ENCODE measurements at regions not wholly inside any gene's neighbourhood (a gene's known extent, or its start where the extent isn't known, plus 50 kb on each side); places are given as distances from the start of the nearest gene placed in this dataset.

GRCh38 chr13:79810018-79810417, 329.1 kb downstream of the NDFIP2 start:
- CTCF ChIA-PET = no interaction called here
- no peak overlapping the region for H3K4me3 Mint-ChIP-seq

GRCh38 chr13:79808475-79808874, 327.5 kb downstream of the NDFIP2 start:
- ATAC-seq (no peak), DNase-seq (no peak)
- CTCF ChIA-PET = no interaction called here
- Mint-ChIP-seq H3K27me3 (ENCODE audit: low read depth) (no peaks in the 10 kb centered on the region), H3K9me3 (ENCODE audit: insufficient read depth) (no peaks in the 10 kb centered on the region), H3K4me1 (ENCODE audit: low read depth) (no peaks in the 10 kb centered on the region), H3K36me3 (ENCODE audit: low read depth) (no peaks in the 10 kb centered on the region), H3K27ac (no peak overlapping the region), H3K4me3 (no peak overlapping the region)
- POLR2A ChIA-PET = no interaction called here

More at GRCh38 chr13:79810018-79810417, 329.1 kb downstream of the NDFIP2 start:
- DNase-seq (no peak), ATAC-seq (no peak)
- Mint-ChIP-seq H3K36me3 (ENCODE audit: low read depth) (no peaks in the 10 kb centered on the region), H3K4me1 (ENCODE audit: low read depth) (no peaks in the 10 kb centered on the region), H3K27me3 (ENCODE audit: low read depth) (no peaks in the 10 kb centered on the region), H3K9me3 (ENCODE audit: insufficient read depth) (no peaks in the 10 kb centered on the region), H3K27ac (no peak overlapping the region)
- POLR2A ChIA-PET = no interaction called here

- ATAC-seq (no peak), DNase-seq (no peak)
- ChIA-PET POLR2A (no interaction called here), CTCF (no interaction called here)
- H3K4me3 Mint-ChIP-seq = no peak overlapping the region
- H3K36me3 Mint-ChIP-seq (ENCODE audit: low read depth) = no peaks in the 10 kb centered on the region
- H3K4me1 Mint-ChIP-seq (ENCODE audit: low read depth) = no peaks in the 10 kb centered on the region
- no peaks in the 10 kb centered on the region for H3K27me3 Mint-ChIP-seq (ENCODE audit: low read depth)
- H3K27ac Mint-ChIP-seq = no peak overlapping the region
- H3K9me3 Mint-ChIP-seq (ENCODE audit: insufficient read depth) = no peaks in the 10 kb centered on the region
Measured at GRCh38 chr13:79807554-79807953, 326.6 kb downstream of the NDFIP2 start.

- no peak overlapping the region for H3K4me3 Mint-ChIP-seq
- H3K27me3 Mint-ChIP-seq (ENCODE audit: low read depth) = no peaks in the 10 kb centered on the region
- H3K27ac Mint-ChIP-seq = no peak overlapping the region
- no peaks in the 10 kb centered on the region for H3K36me3 Mint-ChIP-seq (ENCODE audit: low read depth)
- ATAC-seq (no peak), DNase-seq (no peak)
- ChIA-PET POLR2A (no interaction called here), CTCF (no interaction called here)
- no peaks in the 10 kb centered on the region for H3K4me1 Mint-ChIP-seq (ENCODE audit: low read depth)
- H3K9me3 Mint-ChIP-seq (ENCODE audit: insufficient read depth) = no peaks in the 10 kb centered on the region
Measured at GRCh38 chr13:79806821-79807220, 325.9 kb downstream of the NDFIP2 start.

- H3K27ac Mint-ChIP-seq = no peak overlapping the region
- H3K4me1 Mint-ChIP-seq (ENCODE audit: low read depth) = no peaks in the 10 kb centered on the region
- no peak for ATAC-seq
- no peak for DNase-seq
- CTCF ChIA-PET = no interaction called here
- no peak overlapping the region for H3K4me3 Mint-ChIP-seq
- no peaks in the 10 kb centered on the region for H3K9me3 Mint-ChIP-seq (ENCODE audit: insufficient read depth)
- POLR2A ChIA-PET = no interaction called here
- no peaks in the 10 kb centered on the region for H3K36me3 Mint-ChIP-seq (ENCODE audit: low read depth)
- H3K27me3 Mint-ChIP-seq (ENCODE audit: low read depth) = no peaks in the 10 kb centered on the region
Measured at GRCh38 chr13:79805317-79805716, 324.4 kb downstream of the NDFIP2 start.

- Mint-ChIP-seq H3K27ac (no peak overlapping the region), H3K36me3 (ENCODE audit: low read depth) (no peaks in the 10 kb centered on the region), H3K27me3 (ENCODE audit: low read depth) (no peaks in the 10 kb centered on the region), H3K9me3 (ENCODE audit: insufficient read depth) (no peaks in the 10 kb centered on the region), H3K4me3 (no peak overlapping the region), H3K4me1 (ENCODE audit: low read depth) (no peaks in the 10 kb centered on the region)
- DNase-seq (no peak), ATAC-seq (no peak)
- ChIA-PET CTCF (no interaction called here), POLR2A (no interaction called here)
Measured at GRCh38 chr13:79803989-79804388, 323.0 kb downstream of the NDFIP2 start.

GRCh38 chr13:79803296-79803695, 322.3 kb downstream of the NDFIP2 start:
- Mint-ChIP-seq H3K27me3 (ENCODE audit: low read depth) (no peaks in the 10 kb centered on the region), H3K9me3 (ENCODE audit: insufficient read depth) (no peaks in the 10 kb centered on the region), H3K36me3 (ENCODE audit: low read depth) (no peaks in the 10 kb centered on the region), H3K4me3 (no peak overlapping the region), H3K4me1 (ENCODE audit: low read depth) (no peaks in the 10 kb centered on the region), H3K27ac (no peak overlapping the region)
- DNase-seq (no peak), ATAC-seq (no peak)
- ChIA-PET POLR2A (no interaction called here), CTCF (no interaction called here)

GRCh38 chr13:79802389-79803085, 321.6 kb downstream of the NDFIP2 start:
- no peak overlapping the region for H3K4me3 Mint-ChIP-seq
- no peaks in the 10 kb centered on the region for H3K9me3 Mint-ChIP-seq (ENCODE audit: insufficient read depth)
- H3K4me1 Mint-ChIP-seq (ENCODE audit: low read depth) = no peaks in the 10 kb centered on the region
- no peaks in the 10 kb centered on the region for H3K27me3 Mint-ChIP-seq (ENCODE audit: low read depth)
- POLR2A ChIA-PET = no interaction called here
- no peaks in the 10 kb centered on the region for H3K36me3 Mint-ChIP-seq (ENCODE audit: low read depth)
- CTCF ChIA-PET = no interaction called here
- no peak for ATAC-seq
- DNase-seq = no peak
- no peak overlapping the region for H3K27ac Mint-ChIP-seq

- CTCF ChIA-PET = no interaction called here
- ATAC-seq = no peak
Measured at GRCh38 chr13:79799059-79799867, 318.3 kb downstream of the NDFIP2 start.

GRCh38 chr13:79796136-79796535, 315.2 kb downstream of the NDFIP2 start:
- no peak overlapping the region for H3K4me3 Mint-ChIP-seq
- no peak for ATAC-seq
- H3K36me3 Mint-ChIP-seq (ENCODE audit: low read depth) = no peaks in the 10 kb centered on the region
- CTCF ChIA-PET = no interaction called here
- DNase-seq = no peak
- POLR2A ChIA-PET = no interaction called here
- no peaks in the 10 kb centered on the region for H3K9me3 Mint-ChIP-seq (ENCODE audit: insufficient read depth)
- H3K27ac Mint-ChIP-seq = no peak overlapping the region
- no peaks in the 10 kb centered on the region for H3K27me3 Mint-ChIP-seq (ENCODE audit: low read depth)
- H3K4me1 Mint-ChIP-seq (ENCODE audit: low read depth) = no peaks in the 10 kb centered on the region

More at GRCh38 chr13:79799059-79799867, 318.3 kb downstream of the NDFIP2 start:
- Mint-ChIP-seq H3K27ac (no peak overlapping the region), H3K36me3 (ENCODE audit: low read depth) (no peaks in the 10 kb centered on the region), H3K27me3 (ENCODE audit: low read depth) (no peaks in the 10 kb centered on the region), H3K4me1 (ENCODE audit: low read depth) (no peaks in the 10 kb centered on the region), H3K4me3 (no peak overlapping the region), H3K9me3 (ENCODE audit: insufficient read depth) (no peaks in the 10 kb centered on the region)
- POLR2A ChIA-PET = no interaction called here
- DNase-seq = no peak

- no peak for DNase-seq
- H3K27ac Mint-ChIP-seq = no peak overlapping the region
- H3K4me3 Mint-ChIP-seq = no peak overlapping the region
- ChIA-PET POLR2A (no interaction called here), CTCF (no interaction called here)
- no peak for ATAC-seq
- H3K36me3 Mint-ChIP-seq (ENCODE audit: low read depth) = no peaks in the 10 kb centered on the region
- no peaks in the 10 kb centered on the region for H3K4me1 Mint-ChIP-seq (ENCODE audit: low read depth)
- no peaks in the 10 kb centered on the region for H3K9me3 Mint-ChIP-seq (ENCODE audit: insufficient read depth)
- no peaks in the 10 kb centered on the region for H3K27me3 Mint-ChIP-seq (ENCODE audit: low read depth)
Measured at GRCh38 chr13:79794931-79795330, 314.0 kb downstream of the NDFIP2 start.

- Mint-ChIP-seq H3K4me1 (ENCODE audit: low read depth) (no peaks in the 10 kb centered on the region), H3K27ac (no peak overlapping the region), H3K27me3 (ENCODE audit: low read depth) (no peaks in the 10 kb centered on the region), H3K36me3 (ENCODE audit: low read depth) (no peaks in the 10 kb centered on the region), H3K4me3 (no peak overlapping the region), H3K9me3 (ENCODE audit: insufficient read depth) (no peaks in the 10 kb centered on the region)
- CTCF ChIA-PET = no interaction called here
- DNase-seq = no peak
- POLR2A ChIA-PET = no interaction called here
- no peak for ATAC-seq
Measured at GRCh38 chr13:79792716-79793115, 311.8 kb downstream of the NDFIP2 start.

Data from activated CD8-positive, alpha-beta T cell treated with anti-CD3 and anti-CD28 coated beads, Interleukin-2, amount 10 ng/mL, durations not matched to agents 7 days and 5 days (primary cell).